AG09319 (cell line): ENCODE measurements at regions not wholly inside any gene's neighbourhood (a gene's known extent, or its start where the extent isn't known, plus 50 kb on each side); places are given as distances from the start of the nearest gene placed in this dataset.
A peak's percentile ranks its signal among the peaks of the same experiment; 100 is the strongest.

Experiments
- DNase-seq: peaks from one replicate; pipeline ENCODE4 v3.0.0-alpha.2; 2010; ENCODE audit warnings: low read depth; ENCODE audit errors: extremely low read depth
- CTCF ChIP-seq: IDR thresholded peaks from 2 replicates; pipeline ENCODE4 v1.5.1; 2011; ENCODE audit warnings: low read depth, mild to moderate bottlenecking, inconsistent platforms, low read length, moderate library complexity

- TF ChIP-seq CTCF = no peak
- no peak for DNase-seq
Measured at GRCh38 chr3:61354604-61355003, 103.4 kb upstream of the FHIT start.

DNA sequence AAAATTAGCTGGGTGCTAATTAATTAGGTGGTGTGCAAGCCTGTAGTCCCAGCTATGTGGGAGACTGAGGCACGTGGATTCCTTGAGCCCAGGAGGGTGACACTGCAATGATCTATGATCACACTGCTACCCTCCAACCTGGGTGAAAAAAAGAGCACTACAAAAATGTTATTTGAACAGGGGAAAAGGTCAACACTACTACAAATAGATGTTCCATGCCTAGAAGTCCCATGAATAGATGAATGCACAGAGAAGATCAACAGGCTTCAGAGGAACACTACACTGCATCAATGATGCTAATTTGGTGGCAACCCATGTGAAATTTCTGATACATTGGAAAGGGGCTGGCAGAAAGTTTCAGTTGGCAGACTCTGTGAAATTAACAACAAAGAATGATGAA, 105.4 kb upstream of the FHIT start:
- no peak for TF ChIP-seq CTCF
- no peak for DNase-seq

DNA sequence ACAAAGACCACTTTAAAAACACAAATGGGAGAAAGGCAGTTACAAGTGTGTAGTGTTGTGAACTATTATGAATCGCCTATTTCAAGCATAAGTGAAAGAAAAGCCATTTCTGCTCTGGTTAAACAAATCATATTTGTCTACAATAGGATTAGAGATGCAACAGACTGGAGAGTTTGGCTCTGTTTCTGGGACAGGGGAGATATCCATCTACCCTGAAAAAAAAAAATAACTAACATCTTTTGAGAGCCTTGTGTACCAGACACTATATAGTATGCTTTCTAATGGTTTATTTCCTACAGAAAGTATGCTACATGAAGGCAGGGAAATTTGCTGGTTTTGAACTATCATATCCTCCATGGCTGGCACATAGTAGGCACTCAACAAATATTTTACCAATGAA, 106.7 kb upstream of the FHIT start:
- DNase-seq = no peak
- TF ChIP-seq CTCF = no peak

- TF ChIP-seq CTCF = no peak
- no peak for DNase-seq
Measured at GRCh38 chr3:61358364-61358763, 107.1 kb upstream of the FHIT start.

GRCh38 chr3:61360297-61360965, 109.2 kb upstream of the FHIT start:
- no peak for TF ChIP-seq CTCF
- DNase-seq = no peak

DNA sequence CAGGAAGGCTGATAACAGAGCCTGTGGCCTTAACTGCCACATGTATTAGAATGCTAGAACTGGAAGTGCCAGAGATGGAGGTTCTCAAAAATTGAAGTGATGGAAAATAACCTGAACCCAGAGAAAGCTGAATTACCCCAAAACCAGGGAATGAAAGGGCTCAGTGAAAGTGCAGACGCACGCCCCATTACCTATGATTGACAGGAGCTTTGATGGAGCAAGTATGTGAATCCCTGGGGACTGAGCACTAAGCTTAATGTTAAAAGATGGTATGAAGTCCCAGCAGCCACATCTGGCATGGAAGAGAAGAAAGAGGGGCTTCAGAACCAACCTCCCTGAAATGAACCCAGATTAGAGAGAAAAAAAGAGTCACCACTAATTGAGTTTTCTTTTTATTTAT, 118.4 kb upstream of the FHIT start:
- TF ChIP-seq CTCF = no peak
- DNase-seq = no peak

DNA sequence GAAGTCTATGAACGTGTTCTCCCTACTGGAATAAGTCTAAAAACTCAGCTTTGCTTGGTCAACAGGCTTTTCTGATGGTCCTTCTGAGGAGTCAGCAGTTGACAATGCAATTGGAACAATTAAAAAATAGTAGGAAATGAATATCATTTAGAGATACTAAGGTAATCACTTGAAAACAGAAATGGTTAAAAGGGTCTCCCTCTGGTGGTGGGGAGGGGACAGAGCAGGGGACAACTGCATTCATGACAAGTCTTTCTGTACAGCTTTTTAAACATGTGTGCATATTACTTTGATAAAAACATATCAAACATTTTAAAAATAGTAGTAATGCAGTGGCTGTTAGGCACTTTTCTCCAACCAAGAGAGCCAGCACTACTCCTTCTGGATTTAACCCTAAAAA, 119.9 kb upstream of the FHIT start:
- DNase-seq = no peak

More for the DNA sequence above, 119.9 kb upstream of the FHIT start:
- peak; percentile 23 for TF ChIP-seq CTCF
